Stimulated activated CD4-positive, alpha-beta T cell treated with anti-CD3 and anti-CD28 coated beads, Interleukin-4, amount 100 ng/mL, for 4 hours (primary cell): ENCODE measurements at regions not wholly inside any gene's neighbourhood (a gene's known extent, or its start where the extent isn't known, plus 50 kb on each side); places are given as distances from the start of the nearest gene placed in this dataset.
A peak's percentile ranks its signal among the peaks of the same experiment; 100 is the strongest.

Source experiments
- DNase-seq, 2 experiments: peaks; one replicate each; pipeline ENCODE4 v3.0.0-alpha.2; 2020

DNA sequence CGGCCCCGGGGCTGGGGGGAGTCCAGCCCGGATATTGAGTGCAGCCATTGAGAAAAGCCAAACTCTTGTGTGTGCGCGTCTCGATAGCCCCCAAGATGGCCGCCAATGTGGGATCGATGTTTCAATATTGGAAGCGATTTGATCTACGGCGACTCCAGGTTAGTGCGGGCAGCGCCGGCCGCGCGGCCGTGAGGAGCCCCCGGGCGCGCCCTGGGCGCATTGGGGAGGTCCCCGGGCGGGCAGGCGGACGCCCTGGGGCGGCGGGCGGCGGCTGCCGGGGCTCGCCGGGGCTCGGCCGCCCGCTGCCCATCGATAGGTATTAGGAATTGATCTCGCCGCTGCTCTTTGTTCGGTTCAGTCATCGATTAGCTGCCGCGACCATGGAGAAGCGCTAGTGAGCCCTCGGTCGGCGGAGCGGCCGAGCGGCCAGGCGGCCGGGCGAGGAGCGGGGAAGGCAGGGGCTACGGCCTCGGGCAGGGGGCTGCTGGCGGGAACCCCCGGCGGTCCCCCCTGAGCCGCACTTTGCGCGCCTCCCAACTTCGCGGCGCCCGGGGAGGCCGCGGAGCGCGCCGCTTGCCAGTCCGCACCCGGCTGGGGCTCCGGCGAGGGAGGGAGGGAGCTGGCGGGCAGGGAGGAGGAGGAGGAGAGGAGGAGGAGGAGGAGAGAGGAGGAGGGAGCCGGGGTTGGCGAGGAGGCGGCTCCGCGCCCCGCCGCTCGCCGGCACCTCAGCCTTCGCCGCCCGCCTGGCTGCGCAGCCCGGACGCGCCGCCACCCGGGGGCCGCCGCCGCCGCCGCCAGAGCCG is 113.9 kb upstream of the MYL2 start, which contains the start of gene CUX2:
CUX2 (plus strand) TSS at position 83 of the 803 bp plus-strand sequence.
- DNase-seq: no peak

DNA sequence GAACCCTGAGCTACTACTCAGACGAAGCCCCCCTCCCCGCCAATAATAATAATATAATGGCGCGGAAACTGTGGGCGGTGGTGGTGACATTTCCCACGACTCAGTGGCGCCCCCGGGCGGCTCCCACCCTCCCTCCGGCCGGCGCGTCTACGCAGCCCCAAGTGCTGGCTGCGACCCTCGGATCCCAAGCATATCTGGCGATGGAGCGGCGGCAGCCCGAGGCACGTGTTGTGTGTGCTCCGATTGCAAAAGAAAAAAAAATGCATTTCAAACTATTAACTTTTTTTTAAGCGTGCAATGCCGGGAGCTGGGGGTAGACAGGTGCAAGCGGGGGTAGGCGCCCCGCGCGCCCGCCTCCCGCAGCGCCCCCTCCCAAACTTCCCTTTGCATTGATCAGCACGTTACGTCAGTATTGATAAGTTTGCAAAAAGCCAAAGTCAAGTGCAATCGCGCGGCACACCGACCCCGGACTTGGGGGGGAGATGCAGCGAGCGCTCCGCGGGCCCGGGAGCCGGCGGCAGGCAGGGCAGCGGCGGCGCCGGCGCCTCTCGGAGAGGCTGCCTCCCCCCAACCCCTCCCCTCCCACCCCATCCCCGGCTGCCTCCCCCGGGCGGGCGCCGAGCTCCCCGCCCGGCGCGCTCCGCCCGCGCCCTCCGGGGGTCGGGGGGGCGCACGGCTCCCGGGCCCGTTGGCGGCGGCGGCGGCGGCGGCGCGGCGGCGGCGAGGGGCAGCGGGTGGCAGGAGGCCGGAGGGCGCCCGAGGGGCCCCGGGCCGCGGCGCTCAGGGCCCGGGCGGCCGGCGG is 113.1 kb upstream of the MYL2 start:
- DNase-seq: no peak

DNA sequence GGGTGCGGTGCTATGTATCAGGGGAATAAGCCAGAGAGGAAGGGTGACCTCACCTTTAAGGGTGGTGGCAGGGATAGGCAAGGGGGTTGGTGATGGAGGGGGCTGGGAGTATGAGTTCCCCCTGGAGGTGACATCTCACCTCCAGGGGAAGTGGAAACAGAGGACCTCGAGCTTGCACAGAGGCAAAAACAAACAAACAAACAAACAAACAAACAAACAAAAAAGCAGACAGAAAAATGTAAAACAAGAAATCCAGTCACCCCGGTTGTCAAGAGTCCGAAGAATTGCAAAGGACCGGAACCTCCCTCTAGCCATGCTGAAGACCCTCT is 112.2 kb upstream of the MYL2 start:
- no peak for DNase-seq

DNA sequence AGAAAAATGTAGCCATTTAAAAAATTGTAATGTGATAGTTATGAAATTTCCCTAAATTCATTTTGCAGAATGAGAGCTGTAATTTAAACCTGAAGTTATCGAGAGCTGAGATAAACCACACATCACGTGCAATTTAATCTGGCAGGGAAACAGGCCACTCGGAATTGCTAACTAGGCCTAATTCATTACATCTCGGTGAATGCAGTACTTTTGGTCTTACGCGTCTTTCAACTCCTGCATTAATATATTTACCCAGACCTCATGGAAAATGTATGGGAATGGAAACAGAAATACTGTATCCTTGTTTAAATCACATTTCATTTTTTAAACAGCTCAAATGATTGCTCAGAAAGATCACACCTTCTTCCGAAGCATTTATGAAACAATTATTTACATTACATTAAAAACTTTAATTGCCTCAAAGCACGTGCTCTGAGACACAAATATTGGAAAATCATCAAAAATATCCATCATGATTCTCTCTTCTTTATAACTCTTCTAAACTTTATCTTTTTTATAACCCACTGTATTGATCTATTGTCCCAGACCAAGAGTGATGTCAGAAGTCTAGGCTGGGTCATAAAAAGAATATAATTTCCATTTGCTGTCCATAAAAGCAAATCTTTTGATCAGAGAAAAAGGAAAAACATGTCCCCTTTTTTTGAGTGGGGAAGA is 111.7 kb upstream of the MYL2 start:
- DNase-seq: no peak

DNA sequence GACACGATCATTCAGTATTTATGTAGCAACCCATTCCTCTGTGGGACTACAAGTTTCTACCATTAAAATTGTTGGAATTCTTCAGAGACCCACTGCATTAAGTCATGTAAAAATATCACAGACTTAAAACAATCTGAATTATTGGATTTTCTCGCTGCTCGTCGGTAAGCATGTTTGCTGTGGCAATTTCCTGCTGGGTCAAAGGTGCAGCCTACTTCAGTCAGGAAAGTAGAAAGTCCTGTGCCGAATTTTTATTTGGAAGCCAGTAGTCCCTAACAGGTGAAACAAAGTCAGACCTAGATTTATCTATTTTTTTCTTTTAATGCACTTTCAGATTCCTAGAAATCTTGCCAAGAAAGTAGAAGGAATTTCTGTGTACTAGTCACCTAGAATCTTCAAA is 110.4 kb upstream of the MYL2 start:
- no peak for DNase-seq

DNA sequence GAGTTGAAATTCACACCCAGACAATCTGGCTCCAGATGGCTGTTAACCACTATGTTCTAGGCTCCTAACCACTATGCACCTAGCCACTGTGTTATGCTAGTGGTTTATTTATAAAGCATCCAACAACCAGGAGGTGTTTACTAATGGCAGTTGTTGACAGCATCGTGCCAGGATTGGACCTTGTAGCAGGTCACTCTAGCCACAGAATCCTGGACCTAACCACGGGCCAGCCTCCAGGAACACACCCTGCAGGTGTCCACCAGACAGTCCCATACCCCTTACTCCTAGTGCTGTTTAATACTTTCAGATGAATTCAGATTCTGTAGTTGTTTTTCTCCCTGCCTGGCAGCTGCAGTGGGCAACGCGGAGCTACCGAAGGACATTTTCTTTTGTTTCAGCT is 109.4 kb upstream of the MYL2 start:
- no peak for DNase-seq

DNA sequence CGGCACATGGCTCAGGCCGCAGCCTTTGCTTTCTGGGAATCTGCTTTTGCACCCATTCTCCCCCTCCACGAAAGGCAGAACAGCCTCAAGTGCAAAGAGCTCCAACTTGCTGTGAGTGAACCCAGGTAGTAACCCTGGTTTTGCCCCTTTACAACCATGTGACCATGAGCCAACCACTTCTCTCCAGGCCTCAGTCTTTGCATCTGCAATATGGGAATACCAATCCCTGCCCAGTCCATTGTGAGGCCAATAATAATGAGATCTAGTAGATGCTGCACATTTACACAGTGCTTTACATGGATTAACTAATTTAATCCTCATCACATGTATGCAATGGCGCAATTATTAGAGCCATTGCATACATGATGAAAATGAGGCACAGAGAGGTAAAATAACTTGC is 108.9 kb upstream of the MYL2 start:
- no peak for DNase-seq

DNA sequence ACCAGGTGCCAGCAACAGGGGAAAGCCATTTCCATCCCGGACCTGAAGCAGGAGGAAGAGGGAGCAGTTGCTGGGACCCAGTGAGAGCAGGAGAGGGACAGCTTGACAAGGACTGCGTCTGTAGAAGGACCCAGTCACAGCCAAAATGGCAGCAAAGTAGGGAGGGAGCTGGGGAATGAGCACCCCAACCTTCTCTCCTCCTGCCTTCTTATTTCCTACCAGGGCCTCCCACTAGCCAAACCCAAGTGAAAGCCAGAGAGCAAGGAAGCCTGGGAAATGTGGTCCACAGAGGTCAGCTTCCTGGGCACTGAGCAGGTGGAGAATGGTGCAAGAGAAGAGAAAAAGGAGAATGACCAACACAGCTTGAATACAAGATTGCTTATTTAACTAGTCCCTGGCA is 108.5 kb upstream of the MYL2 start:
- DNase-seq: no peak

DNA sequence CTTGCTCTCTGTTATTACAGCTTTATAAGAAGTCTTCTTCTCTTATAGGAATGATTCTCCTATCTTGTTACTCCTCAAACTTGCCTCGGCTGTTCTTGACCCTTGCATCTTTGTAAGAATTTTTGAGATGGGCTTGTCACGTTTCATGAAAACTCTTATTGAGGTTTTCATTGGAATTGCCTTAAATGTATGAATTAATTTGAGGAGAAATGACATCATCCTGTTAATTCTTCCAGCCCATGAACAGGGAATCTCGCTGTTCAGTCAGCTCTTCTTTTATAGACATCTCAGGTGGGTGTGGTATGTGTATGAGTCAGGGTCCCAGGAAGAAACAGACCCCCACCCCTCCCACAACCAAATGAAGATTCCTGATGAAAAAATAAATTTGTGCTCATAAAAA is 107.1 kb upstream of the MYL2 start:
- DNase-seq: no peak

DNA sequence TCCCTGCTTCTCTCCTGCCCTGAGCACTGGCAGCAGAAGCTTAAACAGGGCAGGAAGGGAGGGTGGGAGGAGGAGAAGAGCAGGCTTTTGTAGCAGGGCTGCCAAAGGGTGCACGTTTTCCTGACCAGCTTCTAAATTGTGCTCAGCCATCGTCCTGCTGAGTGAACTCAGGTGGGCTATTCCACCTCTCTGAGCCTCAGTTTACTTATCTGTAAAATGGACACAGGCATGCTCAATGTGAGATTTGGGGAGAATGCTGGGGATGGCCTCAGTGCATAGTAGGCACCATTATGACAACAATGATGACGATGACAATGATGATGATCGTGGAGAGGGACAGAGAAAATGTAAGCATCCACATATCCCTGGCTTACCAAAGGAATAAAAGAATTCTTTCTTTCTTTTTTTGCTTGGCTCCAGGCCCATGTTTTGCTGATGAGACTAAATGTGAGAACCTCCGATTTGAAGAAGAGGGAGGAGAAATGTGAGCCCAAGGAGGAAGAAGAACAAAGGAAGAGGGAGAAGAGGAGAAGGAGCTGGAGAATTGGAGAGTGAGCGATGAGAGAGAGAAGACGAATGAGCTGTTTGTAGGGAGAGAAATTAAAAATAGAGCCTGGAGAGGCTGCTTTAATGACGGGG is 105.5 kb upstream of the MYL2 start:
- DNase-seq: no peak

DNA sequence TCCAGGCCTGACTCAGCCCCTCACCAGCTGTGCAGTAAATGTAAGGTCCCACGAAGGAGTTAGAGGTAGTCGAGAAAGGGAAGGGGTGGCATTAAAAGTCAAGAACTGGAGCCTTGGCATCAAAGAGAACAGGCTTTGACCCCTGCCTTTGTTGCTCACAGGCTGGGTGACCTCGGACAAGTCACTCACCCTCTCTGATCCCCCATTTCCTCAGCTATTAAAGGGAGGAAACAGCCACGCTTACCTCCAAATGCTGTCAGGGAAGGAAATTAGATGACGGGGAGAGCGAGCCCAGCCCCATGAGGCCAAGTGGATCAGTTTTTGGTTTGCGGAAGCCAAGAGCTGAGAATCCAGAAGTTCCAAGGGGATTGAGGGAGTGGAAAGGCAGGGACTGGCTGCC is 104.9 kb upstream of the MYL2 start:
- DNase-seq: no peak

DNA sequence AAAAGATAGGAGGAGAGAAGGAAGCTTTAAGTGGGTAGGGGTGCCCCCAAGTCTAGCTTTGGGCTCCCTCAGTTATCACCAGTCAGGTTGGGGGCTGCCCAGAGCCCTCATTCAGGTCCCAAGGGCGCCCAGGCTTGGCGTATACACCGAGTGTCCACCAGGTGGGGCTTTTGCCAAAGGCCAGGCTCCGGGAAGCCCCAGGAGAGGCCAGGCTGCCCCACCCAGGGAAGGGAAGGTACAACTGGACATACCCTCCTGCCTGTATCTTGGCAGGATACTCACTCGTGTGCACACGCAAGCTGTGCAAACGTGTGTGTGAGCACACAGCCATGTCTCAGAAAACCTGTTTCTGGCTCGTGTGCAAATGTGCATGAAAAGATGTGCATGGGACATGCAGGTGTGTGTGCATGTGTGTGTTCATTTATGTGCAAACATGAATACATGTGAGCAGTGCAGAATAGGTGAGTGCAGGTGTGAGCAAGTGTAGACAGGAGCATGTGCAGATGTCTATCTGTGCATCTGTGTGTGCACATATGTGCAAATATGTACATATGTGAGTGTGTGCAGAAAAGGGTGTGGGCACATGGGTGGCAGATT is 103.9 kb upstream of the MYL2 start:
- DNase-seq: peak; percentile 28 to 48

DNA sequence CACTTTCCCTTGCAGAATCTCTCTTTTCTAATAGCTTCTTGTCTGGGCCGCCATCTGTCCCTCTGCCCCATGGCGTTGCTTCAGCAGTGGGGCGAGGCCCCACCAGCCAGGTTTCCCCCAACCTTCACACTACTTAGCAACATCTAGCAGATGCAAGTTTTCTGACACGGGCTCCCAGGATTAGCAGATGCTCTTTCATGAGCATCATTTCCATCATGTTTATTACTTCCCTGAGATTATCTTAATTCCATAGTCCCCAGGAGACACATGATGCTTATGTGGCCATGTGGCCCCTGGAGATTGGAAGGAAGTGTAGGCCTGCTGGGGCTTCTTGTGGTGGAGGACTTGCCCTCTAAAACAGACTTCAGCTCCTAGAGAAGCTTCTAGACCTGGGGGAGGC is 102.0 kb upstream of the MYL2 start:
- no peak for DNase-seq

DNA sequence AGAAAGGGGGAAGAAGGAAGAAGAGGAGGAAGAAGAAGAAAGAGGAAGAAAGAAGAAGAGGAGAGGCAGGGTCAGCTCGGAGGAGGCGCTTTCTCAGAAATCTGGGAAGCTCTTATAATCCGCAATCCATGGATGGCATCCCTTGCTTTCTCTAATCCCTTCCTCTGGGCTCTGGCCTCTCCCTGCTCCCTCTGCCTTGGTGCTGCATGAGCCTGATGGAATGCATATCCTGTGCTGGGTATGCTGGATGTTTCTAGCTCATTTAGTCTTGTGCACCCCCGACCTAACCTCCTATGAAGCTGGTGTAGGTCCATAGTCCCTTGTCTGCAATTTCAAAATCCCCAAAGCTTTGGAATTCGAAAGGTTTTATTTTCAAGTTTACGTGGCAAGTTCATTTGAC is 94.2 kb upstream of the MYL2 start:
- DNase-seq: no peak

DNA sequence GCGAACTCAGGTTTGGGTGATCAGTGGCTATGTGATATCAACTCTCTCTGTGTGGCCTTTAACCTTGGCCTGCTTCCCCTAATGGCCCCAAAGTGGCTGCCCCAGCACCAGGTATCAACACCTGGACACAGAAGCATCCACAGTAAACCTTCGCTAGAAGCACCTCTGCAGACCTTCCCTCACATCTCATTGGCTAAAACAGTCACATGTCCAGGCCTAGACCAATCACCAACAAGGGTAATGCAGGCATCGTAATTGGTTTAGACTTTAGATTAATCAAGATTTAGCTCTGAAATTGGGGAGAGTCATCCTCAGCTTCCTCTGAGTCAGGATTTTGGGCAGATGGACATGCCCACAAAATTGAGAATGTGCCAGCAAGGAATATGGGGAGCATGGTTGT is 92.5 kb upstream of the MYL2 start:
- no peak for DNase-seq

DNA sequence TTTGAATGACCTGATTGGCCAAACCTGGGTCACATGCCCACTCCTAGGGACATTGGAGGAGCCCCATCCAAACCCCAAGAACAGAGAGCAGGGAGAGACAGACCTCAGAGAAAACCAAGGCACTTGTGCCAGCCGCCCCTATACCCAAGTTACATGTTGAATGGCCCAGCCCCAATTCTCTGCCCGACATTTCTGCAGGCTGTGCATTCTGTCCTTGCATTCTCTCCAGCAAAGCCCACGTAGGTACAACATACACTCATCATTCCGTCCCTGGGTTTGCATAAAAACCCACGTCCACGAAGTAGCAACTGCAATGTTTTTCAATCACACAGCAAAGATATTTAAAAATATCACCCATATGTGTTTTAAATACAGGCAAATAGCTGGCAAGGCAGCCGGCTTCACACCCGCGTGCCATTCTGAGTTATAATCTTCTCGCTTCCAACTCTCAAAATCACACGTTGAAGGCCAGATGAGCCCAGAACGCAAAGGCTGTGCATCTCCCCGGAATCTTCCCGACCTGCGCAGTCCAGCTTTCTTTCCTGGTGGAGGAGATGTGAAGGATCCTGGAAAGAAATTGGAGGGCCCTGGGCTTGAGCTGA is 91.7 kb upstream of the MYL2 start:
- no peak for DNase-seq

DNA sequence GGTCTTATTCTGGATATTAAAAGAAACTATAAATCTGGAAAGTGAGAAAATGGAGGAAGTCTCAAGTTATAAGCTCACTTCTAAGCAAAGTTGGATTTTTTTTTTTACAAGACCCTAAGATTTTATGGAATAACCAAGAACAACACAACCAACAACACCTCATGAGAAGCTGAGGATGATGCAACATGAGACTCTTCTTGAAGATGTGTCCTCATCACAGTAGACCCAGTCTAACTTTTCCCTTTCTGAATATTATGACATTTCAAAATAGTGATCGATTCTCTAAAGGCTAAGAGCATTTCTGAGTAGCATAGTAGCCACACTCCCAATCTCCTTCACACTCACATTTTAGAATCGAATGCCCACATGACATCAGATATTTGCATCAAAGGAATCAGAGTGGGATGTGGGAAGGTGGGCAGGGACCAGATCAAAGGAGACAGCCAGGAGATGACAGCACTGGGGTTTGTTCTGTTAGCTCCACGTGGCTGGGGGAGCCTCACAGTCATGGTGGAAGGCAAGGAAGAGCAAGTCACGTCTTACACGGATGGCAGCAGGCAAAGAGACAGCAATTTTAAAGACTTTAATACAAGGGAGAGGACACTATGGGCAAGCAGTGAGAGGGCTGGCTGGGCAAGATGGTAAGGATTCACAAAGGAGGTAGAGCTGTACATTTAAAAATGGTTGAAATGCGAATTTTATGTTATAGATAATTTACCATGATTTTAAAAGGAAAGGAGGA is 90.7 kb upstream of the MYL2 start:
- DNase-seq: no peak

DNA sequence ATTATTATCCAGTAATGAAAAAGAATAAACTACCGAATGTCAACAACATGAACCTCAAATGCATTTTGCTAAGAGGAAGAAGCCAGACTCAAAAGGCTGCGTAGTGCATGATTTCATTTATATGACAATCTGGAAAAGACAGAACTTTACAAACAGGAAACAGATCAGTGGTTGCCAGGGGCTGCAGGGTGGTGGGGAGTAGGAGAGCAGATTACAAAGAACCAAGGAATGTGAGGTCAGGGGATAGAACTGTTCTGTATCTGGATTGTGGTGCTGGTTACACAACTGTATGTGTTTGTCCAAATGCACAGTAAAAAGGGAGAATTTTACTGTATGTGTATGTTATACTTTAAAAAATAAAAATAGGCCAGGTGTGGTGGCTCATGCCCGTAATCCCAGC is 89.7 kb upstream of the MYL2 start:
- DNase-seq: no peak

DNA sequence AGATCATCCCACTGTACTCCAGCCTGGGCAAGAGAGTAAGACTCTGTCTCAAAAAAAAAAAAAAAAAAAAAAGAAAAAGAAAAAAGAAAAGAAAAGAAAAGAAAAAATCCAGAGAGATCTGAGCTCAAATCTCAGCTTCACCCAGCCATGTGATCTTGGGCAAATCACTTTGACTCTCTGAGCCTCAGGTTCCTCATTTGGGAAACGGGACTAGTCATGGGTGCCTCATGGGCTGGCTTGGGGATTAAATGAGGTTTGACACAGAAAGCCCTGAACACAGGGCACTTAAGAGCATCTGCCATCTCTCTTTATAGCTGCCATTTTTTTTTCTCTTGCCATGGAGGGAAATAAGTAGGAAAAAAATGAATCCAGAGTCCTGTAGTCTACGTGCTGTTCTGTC is 86.2 kb upstream of the MYL2 start:
- DNase-seq: no peak

DNA sequence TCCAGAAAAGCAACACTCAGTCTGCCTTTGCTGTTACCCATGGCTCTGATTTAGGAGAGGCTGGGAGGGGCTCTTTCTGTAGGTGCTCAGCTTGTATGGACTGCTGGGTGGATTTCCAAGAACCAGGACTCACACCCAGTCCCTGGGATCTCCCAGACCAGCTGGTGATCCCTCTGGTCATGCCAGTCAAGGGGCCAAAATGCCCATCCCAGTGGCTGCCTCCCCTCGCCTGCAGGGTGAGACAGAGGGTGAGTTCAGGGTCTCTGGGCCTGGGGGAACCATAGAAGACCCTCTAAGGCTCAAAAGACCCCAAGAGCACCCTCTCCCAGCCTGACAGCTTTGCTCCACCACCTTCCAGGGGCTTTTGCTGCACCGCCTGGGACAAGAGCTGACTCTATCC is 78.6 kb upstream of the MYL2 start:
- no peak for DNase-seq

DNA sequence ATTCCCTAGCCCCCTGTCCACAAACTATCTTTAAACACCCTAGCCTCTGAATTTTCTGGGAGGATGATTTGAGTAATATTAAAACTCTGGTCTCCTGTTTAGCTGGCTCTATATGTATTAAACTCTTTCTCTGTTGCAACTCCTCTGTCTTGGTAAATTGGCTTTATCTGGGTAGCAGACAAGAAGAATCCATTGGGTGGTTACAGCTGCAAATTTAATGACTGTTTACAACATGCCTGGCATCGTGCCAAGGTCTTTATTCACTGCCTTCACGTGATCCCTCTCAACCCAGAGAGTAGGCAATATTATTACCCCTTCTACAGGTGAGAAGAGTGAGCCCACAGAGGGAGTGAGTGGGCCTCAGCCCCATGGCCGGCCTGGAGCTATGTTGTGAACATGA is 77.8 kb upstream of the MYL2 start:
- no peak for DNase-seq

DNA sequence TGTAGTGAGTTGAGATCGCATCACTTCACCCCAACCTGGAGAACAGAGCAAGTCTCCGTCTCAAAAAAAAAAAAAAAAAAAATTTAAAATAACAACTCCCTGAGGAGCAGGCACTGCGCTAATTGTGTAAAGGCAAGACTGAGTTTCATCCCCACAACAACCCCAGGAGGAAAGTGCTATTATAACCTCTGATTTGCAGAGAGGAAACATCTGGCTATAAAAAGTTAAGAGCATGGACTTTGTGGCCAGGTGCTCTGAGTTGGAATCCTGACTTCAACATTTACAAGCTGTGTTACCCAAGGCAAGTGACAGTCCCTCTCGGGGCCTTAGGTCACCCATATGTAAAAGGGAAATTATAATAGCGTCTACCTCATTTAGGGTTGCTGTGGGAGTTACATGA is 76.0 kb upstream of the MYL2 start:
- no peak for DNase-seq
